Breast epithelium (tissue), 4 donors: ENCODE measurements at regions not wholly inside any gene's neighbourhood (a gene's known extent, or its start where the extent isn't known, plus 50 kb on each side); places are given as distances from the start of the nearest gene placed in this dataset.

ENCODE experiments used
- DNase-seq, 2 donors: peaks; one replicate each; pipeline ENCODE4 v3.0.0-alpha.2; 2019; ENCODE audit warnings: low spot score in 2 of 2
- H3K27ac ChIP-seq, 2 donors: fragments of 200-600 bp; sonication (generic) in 1 of 2; one replicate each; pipeline ENCODE4 v1.5.1; 2016 to 2019; ENCODE audit warnings: mild to moderate bottlenecking in 1 of 2
- H3K27me3 ChIP-seq, 2 donors: fragments of 200-600 bp; sonication (generic) in 1 of 2; one replicate each; pipeline versions ENCODE4 v1.5.1 to v1.6.0; 2017 to 2019; ENCODE audit warnings: control low read depth in 1 of 2, mild to moderate bottlenecking in 1 of 2
- H3K36me3 ChIP-seq: fragments of 200-600 bp; one replicate; pipeline ENCODE4 v1.5.1; 2019
- H3K4me1 ChIP-seq, 2 donors: fragments of 200-600 bp; sonication (generic); one replicate each; pipeline ENCODE4 v1.5.1; 2016 to 2019; ENCODE audit warnings: control low read depth in 1 of 2
- H3K4me3 ChIP-seq, 3 donors: fragments of 200-600 bp; sonication (generic); 1 replicate in 2 of 3; 2 replicates in 1 of 3; pipeline ENCODE4 v1.5.1; 2016 to 2019; ENCODE audit warnings: mild to moderate bottlenecking in 3 of 3, moderate library complexity in 2 of 3
- H3K9me3 ChIP-seq, 2 donors: fragments of 200-600 bp; sonication (generic) in 1 of 2; one replicate each; pipeline ENCODE4 v1.5.1; 2016 to 2019; ENCODE audit warnings: control low read depth in 1 of 2
- CTCF ChIP-seq, 3 donors: fragments of 450-650 bp; IDR thresholded peaks; one replicate each; pipeline ENCODE4 v1.5.1; 2016 to 2017; ENCODE audit warnings: antibody characterized with exemption in 3 of 3, mild to moderate bottlenecking in 3 of 3, moderate library complexity in 3 of 3
- POLR2A ChIP-seq: fragments of 450-650 bp; IDR thresholded peaks from one replicate; pipeline ENCODE4 v1.6.1; 2016; ENCODE audit warnings: antibody characterized with exemption, mild to moderate bottlenecking, moderate library complexity
- POLR2AphosphoS5 ChIP-seq, 3 donors: sonication (generic); formaldehyde crosslinking; IDR thresholded peaks; one replicate each; pipeline ENCODE4 v1.6.1; 2017; ENCODE audit warnings: antibody characterized with exemption in 3 of 3
- intact Hi-C: fragments of 100-400 bp; cut with DNase I; formaldehyde crosslinking; loops from one replicate; pipeline ENCODE4 v1.15.1; 2023; ENCODE audit warnings: low total_unique reads

GRCh38 chr13:53357582-53357981 is 329.0 kb downstream of the OLFM4 start:
- intact Hi-C loops: no loop called here
- no peaks in the 10 kb centered on the region for H3K9me3 ChIP-seq
- H3K27ac ChIP-seq: no peak overlapping the region
- TF ChIP-seq POLR2AphosphoS5 (IDR thresholded peaks at IDR 0.05) (no peak), POLR2A (no peak), CTCF (IDR thresholded peaks at IDR 0.05) (no peak)
- H3K36me3 ChIP-seq: no peaks in the 10 kb centered on the region
- H3K4me1 ChIP-seq: no peaks in the 10 kb centered on the region
- no peak overlapping the region for H3K4me3 ChIP-seq
- no peaks in the 10 kb centered on the region for H3K27me3 ChIP-seq
- no peak for DNase-seq

- no peak overlapping the region for H3K4me3 ChIP-seq
- intact Hi-C loops: no loop called here
- H3K27ac ChIP-seq: no peak overlapping the region
- no peaks in the 10 kb centered on the region for H3K9me3 ChIP-seq
- DNase-seq: no peak
- H3K4me1 ChIP-seq: no peaks in the 10 kb centered on the region
- H3K27me3 ChIP-seq: no peaks in the 10 kb centered on the region
- no peak for TF ChIP-seq POLR2AphosphoS5 (IDR thresholded peaks at IDR 0.05)
- TF ChIP-seq CTCF (IDR thresholded peaks at IDR 0.05): no peak
- no peak for TF ChIP-seq POLR2A
- H3K36me3 ChIP-seq: no peaks in the 10 kb centered on the region
Observed at GRCh38 chr13:53368948-53369347, 340.3 kb downstream of the OLFM4 start.

- H3K4me3 ChIP-seq: no peak overlapping the region
- H3K9me3 ChIP-seq: no peaks in the 10 kb centered on the region
- DNase-seq: no peak
- TF ChIP-seq POLR2A (no peak), POLR2AphosphoS5 (IDR thresholded peaks at IDR 0.05) (no peak), CTCF (IDR thresholded peaks at IDR 0.05) (no peak)
- H3K4me1 ChIP-seq: no peaks in the 10 kb centered on the region
- no peaks in the 10 kb centered on the region for H3K27me3 ChIP-seq
- no peak overlapping the region for H3K27ac ChIP-seq
- no peaks in the 10 kb centered on the region for H3K36me3 ChIP-seq
- intact Hi-C loops: no loop called here
Observed at GRCh38 chr13:53379485-53379884, 350.9 kb downstream of the OLFM4 start.

GRCh38 chr13:53382008-53382407 is 353.4 kb downstream of the OLFM4 start:
- Histone ChIP-seq H3K9me3 (no peaks in the 10 kb centered on the region), H3K4me1 (no peaks in the 10 kb centered on the region), H3K4me3 (no peak overlapping the region), H3K36me3 (no peaks in the 10 kb centered on the region), H3K27ac (no peak overlapping the region), H3K27me3 (no peaks in the 10 kb centered on the region)
- intact Hi-C loops: no loop called here
- DNase-seq: no peak
- TF ChIP-seq POLR2A (no peak), CTCF (IDR thresholded peaks at IDR 0.05) (no peak)

GRCh38 chr13:53398051-53398450 is 369.4 kb downstream of the OLFM4 start:
- TF ChIP-seq POLR2A (no peak), CTCF (IDR thresholded peaks at IDR 0.05) (no peak), POLR2AphosphoS5 (IDR thresholded peaks at IDR 0.05) (no peak)
- no peak for DNase-seq
- no peak overlapping the region for H3K27ac ChIP-seq
- no peak overlapping the region for H3K4me3 ChIP-seq
- H3K9me3 ChIP-seq: no peaks in the 10 kb centered on the region
- H3K4me1 ChIP-seq: no peaks in the 10 kb centered on the region
- no peaks in the 10 kb centered on the region for H3K27me3 ChIP-seq
- intact Hi-C loops: no loop called here
- H3K36me3 ChIP-seq: no peaks in the 10 kb centered on the region
